Fibroblast of mammary gland (primary cell): ENCODE measurements at regions not wholly inside any gene's neighbourhood (a gene's known extent, or its start where the extent isn't known, plus 50 kb on each side); places are given as distances from the start of the nearest gene placed in this dataset.

Source experiments
- DNase-seq: peaks from one replicate; pipeline ENCODE4 v3.0.0-alpha.2; 2010; ENCODE audit warnings: low read depth
- H3K4me3 ChIP-seq: 2 replicates; pipeline ENCODE4 v1.5.1; 2011; ENCODE audit warnings: low read depth, mild to moderate bottlenecking, low read length, moderate library complexity; ENCODE audit not compliant: control insufficient read depth
- TF ChIP-seq, protein P1 (sequence below): conservative IDR thresholded peaks from 2 replicates; pipeline ENCODE4 v1.5.1; 2011; ENCODE audit warnings: low read depth, low read length, inconsistent platforms; ENCODE audit not compliant: control insufficient read depth, insufficient read depth

DNA sequence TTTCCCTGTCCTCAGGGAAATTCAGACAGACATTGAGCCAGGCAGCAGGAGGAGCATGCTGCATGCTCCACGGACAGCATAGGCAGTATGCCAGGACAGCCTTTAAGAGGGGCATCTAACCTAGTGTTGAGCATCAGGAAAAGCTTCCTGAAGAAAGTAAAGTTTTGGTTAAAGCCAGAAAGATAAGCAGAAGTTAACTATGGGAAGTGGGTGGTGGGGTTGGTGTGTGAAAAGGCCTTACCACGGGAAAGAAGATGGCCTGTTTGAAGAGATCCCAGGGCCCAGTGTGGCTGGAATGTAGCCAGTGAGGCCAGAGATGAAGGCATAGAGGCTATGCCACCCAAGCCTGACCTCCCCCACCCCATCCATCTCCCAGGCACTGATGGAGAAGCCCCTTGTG is 102.4 kb upstream of the PLXNA4 start:
- no peak for DNase-seq
- TF ChIP-seq, protein P1, sequence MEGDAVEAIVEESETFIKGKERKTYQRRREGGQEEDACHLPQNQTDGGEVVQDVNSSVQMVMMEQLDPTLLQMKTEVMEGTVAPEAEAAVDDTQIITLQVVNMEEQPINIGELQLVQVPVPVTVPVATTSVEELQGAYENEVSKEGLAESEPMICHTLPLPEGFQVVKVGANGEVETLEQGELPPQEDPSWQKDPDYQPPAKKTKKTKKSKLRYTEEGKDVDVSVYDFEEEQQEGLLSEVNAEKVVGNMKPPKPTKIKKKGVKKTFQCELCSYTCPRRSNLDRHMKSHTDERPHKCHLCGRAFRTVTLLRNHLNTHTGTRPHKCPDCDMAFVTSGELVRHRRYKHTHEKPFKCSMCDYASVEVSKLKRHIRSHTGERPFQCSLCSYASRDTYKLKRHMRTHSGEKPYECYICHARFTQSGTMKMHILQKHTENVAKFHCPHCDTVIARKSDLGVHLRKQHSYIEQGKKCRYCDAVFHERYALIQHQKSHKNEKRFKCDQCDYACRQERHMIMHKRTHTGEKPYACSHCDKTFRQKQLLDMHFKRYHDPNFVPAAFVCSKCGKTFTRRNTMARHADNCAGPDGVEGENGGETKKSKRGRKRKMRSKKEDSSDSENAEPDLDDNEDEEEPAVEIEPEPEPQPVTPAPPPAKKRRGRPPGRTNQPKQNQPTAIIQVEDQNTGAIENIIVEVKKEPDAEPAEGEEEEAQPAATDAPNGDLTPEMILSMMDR = no peak
- H3K4me3 ChIP-seq = no peak overlapping the region

DNA sequence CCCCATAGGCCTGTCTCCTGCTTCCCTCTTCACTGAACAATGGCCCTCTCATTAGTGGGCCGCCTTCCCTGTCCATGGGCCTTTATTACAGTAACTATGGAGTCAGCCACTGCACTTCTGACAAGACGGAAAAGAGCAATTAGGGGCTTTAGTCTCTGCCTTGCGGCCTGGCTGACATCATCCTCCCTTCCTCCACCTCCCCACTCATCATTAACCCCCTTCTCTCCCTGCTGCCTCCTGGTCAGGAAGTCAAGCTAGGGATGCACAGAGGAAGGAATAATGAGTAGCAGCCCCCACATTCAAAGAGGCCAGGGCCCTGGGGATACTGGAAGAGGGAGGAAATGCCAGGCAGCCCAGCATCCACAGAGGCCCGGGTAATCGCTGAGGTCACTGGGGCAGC is 101.6 kb upstream of the PLXNA4 start:
- no peak overlapping the region for H3K4me3 ChIP-seq
- TF ChIP-seq, protein P1 = no peak
- DNase-seq = no peak

DNA sequence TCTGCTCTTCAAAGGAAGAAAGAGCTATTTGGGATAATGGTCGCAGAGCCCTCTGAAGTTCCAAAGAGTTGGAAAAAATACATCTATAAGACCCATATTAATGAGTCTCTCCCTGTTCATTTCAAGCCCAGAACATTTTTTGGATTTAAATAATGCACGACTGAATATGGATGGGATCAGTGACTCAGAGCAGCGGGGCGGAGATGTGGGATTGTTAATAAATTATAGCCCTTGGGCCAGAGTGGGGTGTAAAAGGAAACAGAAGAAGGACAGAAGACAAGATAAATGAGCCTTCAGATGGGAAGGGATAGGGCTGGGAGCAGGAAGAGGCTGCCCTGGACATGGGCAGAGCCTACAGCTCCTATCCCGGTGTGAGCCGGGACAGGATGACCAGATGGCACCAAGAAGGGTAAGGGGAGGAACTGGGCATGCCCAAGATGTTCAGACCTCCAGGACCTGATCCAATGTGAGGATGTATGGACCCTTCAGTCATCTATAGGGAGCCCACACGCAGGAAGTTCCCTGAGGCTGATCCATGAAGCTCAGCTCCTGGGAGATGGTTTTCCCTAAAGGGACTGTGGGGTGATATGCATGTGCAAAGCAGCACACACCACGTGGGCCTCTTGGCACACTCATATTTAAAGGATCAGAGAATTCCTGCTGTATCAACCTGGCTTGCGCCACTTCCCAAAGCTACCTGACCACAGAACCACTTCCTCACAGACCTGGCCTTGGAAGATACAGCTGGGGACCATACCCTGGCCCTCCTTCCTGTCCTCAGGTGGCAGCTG is 96.1 kb upstream of the PLXNA4 start:
- H3K4me3 ChIP-seq = no peak overlapping the region
- DNase-seq = no peak
- TF ChIP-seq, protein P1 = no peak

DNA sequence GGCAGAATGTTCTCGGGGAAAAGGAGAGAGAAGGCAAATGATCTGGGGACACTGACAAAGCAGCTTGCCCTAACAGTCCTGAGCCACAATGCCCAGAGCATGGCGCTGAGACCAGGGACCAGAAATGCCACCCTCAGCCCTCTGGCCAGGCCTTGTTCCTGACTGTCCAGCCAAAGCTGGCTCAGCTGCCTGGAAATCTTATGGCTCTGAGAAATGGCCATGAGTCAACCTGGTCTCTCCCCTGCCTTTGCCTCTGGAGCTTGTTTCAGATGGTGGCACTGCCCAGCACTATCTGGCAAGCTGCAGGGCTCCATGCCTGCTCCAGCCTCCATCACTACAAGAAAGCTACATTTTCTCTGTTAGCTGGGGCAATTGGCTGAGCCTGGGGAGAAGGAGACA is 90.5 kb upstream of the PLXNA4 start:
- no peak overlapping the region for H3K4me3 ChIP-seq
- no peak for DNase-seq
- TF ChIP-seq, protein P1 = no peak

DNA sequence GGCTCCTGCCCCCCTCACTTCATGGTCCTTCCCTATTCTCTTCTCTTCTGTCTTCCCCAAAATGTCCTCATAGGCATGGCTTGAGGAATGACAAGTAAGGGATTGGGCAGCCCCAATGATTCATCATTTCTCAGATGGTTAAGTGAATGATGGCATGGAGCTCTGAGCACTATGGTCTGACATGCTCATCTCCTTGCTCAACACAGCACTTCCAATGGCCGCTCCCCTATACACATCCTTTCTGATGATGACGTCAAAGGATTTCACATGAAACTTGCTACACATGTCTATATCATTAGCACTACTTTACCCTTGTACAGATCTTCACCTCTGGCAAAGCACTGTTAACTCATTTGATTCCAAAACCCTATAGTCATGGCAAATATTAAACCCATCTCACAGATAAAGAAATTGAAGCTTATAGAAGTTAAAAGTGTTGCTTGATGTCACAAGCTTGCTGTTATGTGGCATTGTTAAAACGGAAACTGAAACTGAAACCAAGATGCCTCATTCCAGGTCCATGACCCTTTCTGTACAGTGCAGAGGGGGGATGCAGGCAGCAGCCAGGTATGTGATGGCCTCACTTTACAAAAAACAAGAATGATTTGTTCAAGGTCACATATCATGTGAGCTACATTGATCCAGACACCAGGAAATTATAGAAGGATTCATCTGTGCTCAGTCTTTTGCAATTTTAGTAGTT is 90.0 kb upstream of the PLXNA4 start:
- peak; percentile 25 for DNase-seq
- TF ChIP-seq, protein P1 = no peak
- no peak overlapping the region for H3K4me3 ChIP-seq

DNA sequence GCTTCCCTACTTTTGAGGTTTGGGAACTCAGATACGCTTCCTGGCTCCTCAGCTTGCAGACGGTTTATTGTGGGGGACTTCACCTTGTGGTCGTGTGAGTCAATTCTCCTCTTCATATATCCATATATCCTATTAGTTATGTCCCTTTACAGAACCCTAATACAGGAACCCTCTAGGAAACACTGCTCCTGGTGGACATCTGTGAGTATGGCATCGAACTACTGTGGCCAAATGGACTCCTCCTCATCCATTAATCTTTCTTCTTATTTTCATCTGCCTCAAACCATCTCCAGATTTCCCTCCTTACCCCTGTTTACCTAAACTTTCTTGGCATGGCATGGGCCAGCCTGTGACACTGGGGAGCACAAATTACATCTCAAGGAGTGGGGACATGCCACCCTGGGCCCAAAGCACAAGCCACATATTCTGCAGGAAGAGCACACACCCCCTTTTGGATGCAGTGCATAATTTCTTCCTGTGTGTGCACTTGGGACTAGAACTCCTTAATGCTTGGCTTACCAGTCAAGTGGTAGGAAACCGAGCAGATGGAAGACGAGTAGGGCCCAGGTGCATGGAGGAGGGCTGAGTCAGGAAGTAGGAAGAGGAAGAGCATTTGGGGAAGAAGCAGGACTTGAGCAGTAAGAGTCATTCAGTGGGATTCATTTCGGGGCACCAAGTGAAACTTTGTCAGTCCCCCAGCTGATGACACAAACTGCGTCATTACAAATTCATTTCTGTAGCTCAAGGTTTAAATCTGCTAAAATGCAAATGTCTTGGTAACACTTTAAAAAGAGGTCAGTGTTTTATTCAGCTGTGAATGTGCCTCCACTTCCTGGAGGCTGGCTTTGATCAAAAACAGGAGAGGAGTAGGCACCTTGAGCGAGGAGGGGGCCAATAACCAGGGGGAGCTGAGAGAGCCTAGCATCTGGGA is 80.8 kb upstream of the PLXNA4 start:
- DNase-seq = peak; percentile 31
- TF ChIP-seq, protein P1 = peak; percentile 55
- H3K4me3 ChIP-seq = no peak overlapping the region
